GM12878 (cell line): ENCODE measurements at regions not wholly inside any gene's neighbourhood (a gene's known extent, or its start where the extent isn't known, plus 50 kb on each side); places are given as distances from the start of the nearest gene placed in this dataset.

Experiments used
- ATAC-seq: fragments of 200-7000 bp; cut with Tn5 transposase; 3 replicates; pipeline ENCODE4 v1.9.1; 2020; ENCODE audit warnings: mild to moderate bottlenecking, moderate library complexity
- BruUV-seq: library from RNA; stranded (reverse); fragments of 400-500 nt; replicated peaks from 2 replicates; lab custom pipeline; 2021; lab: Mats Ljungman, UMichigan
- CTCF ChIA-PET: fragments of 300-600 bp; sonication (Branson Sonifier 250); formaldehyde crosslinking; extraction: SDS; loops from one replicate; lab custom pipeline; 2021; ENCODE audit warnings: inconsistent platforms; lab: Yijun Ruan, JAX
- POLR2A ChIA-PET: fragments of 350-600 bp; formaldehyde crosslinking; extraction: SDS; loops from one replicate; lab custom pipeline; 2021; ENCODE audit warnings: inconsistent platforms; lab: Charles Lee
- RAD21 ChIA-PET: fragments of 300-600 bp; sonication (Branson Sonifier 250); formaldehyde crosslinking; loops from one replicate; lab custom pipeline; 2023; ENCODE audit warnings: antibody characterized with exemption; ENCODE audit not compliant: unreplicated experiment; lab: Charles Lee
- SMC1A ChIA-PET: fragments of 300-600 bp; sonication (Branson Sonifier 250); formaldehyde crosslinking; loops from one replicate; lab custom pipeline; 2023; ENCODE audit not compliant: unreplicated experiment, uncharacterized antibody; lab: Charles Lee
- DNase-seq: peaks from one replicate; pipeline ENCODE4 v3.0.0-alpha.2; 2011; ENCODE audit warnings: low read depth, low spot score
- FAIRE-seq: peaks from 3 replicates; lab custom pipeline; 2011; peaks lifted over from hg19 to GRCh38; lab: Jason Lieb, UNC
- H2AFZ ChIP-seq: 2 replicates; pipeline ENCODE4 v1.6.0; 2011; ENCODE audit warnings: low read depth, low read length, control low read depth; ENCODE audit not compliant: control insufficient read depth
- H3K27ac ChIP-seq: 2 replicates; pipeline ENCODE4 v1.5.1; 2011; ENCODE audit warnings: control low read depth; ENCODE audit not compliant: control insufficient read depth, insufficient read depth
- H3K27me3 ChIP-seq, 2 experiments: replicated peaks in 1 of 2; 2 replicates each; pipeline versions ENCODE4 v1.6.0 to v1.6.1; 2011; ENCODE audit warnings: low read length in 1 of 2; ENCODE audit not compliant: control insufficient read depth in 2 of 2, insufficient read depth in 2 of 2
- H3K36me3 ChIP-seq, 2 experiments: 2 replicates each; pipeline ENCODE4 v1.5.1; 2011; ENCODE audit warnings: low read length in 1 of 2; ENCODE audit not compliant: control insufficient read depth in 2 of 2, insufficient read depth in 2 of 2
- H3K4me1 ChIP-seq: 2 replicates; pipeline ENCODE4 v1.6.1; 2011; ENCODE audit warnings: mild to moderate bottlenecking, low read length, moderate library complexity, mixed read lengths; ENCODE audit not compliant: control insufficient read depth, insufficient read depth
- H3K4me2 ChIP-seq: 2 replicates; pipeline ENCODE4 v1.6.0; 2011; ENCODE audit warnings: control low read depth; ENCODE audit not compliant: control insufficient read depth, insufficient read depth
- H3K4me3 ChIP-seq: fragments of 200-600 bp; sonication (generic); 2 replicates; pipeline ENCODE4 v1.5.1; 2016
- H3K79me2 ChIP-seq: 2 replicates; pipeline ENCODE4 v1.6.0; 2011; ENCODE audit warnings: low read length; ENCODE audit not compliant: control insufficient read depth, insufficient read depth
- H3K9ac ChIP-seq: 2 replicates; pipeline ENCODE4 v1.8.0; 2011; ENCODE audit warnings: low read length, control low read depth, mixed read lengths; ENCODE audit not compliant: control insufficient read depth, insufficient read depth
- H3K9me3 ChIP-seq: replicated peaks from 3 replicates; pipeline ENCODE4 v1.5.1; 2011; ENCODE audit warnings: mild to moderate bottlenecking, low read length; ENCODE audit not compliant: control insufficient read depth, insufficient read depth
- H4K20me1 ChIP-seq: 2 replicates; pipeline ENCODE4 v1.6.0; 2011; ENCODE audit not compliant: control insufficient read depth, insufficient read depth
- RAD21 ChIP-seq: IDR thresholded peaks from 2 replicates; pipeline ENCODE4 v1.6.1; 2011; ENCODE audit warnings: mild to moderate bottlenecking, low read depth, low read length, moderate library complexity; ENCODE audit not compliant: insufficient read depth
- SMC3 ChIP-seq: IDR thresholded peaks from 2 replicates; pipeline ENCODE4 v1.6.1; 2011; ENCODE audit warnings: low read length, improper control_type of control experiment, borderline replicate concordance
- TBL1XR1 ChIP-seq: IDR thresholded peaks from 2 replicates; pipeline ENCODE4 v1.6.1; 2012; ENCODE audit warnings: low read depth, low read length, improper control_type of control experiment
- WGBS: methylation state at CpG from one replicate; pipeline ENCODE4 v1.1.6; 2016; ENCODE audit warnings: low lambda C conversion rate; ENCODE audit not compliant: insufficient replicate concordance, insufficient coverage; ENCODE audit errors: missing lambda C conversion rate; 5-methylcytosine and 5-hydroxymethylcytosine counted together
- in situ Hi-C: fragments of 300-500 bp; cut with MboI; formaldehyde crosslinking; loops from 9 replicates; pipeline ENCODE4 v1.14.3; 2018; ENCODE audit warnings: mixed read lengths
- intact Hi-C: fragments of 100-400 bp; cut with micrococcal nuclease; formaldehyde crosslinking; loops from one replicate; pipeline ENCODE4 v1.14.2; 2022; ENCODE audit not compliant: unreplicated experiment
- TF ChIP-seq, protein P1 (sequence below), 3 experiments: IDR thresholded peaks in 2 of 3; conservative IDR thresholded peaks in 1 of 3; 2 replicates each; pipeline ENCODE4 v1.5.1; 2011; ENCODE audit warnings: low read depth in 3 of 3, low read length in 3 of 3, mild to moderate bottlenecking in 3 of 3, control low read depth in 2 of 3, moderate library complexity in 2 of 3, inconsistent platforms in 1 of 3, mixed read lengths in 1 of 3; ENCODE audit not compliant: control insufficient read depth in 2 of 3, insufficient read depth in 1 of 3; ENCODE audit errors: extremely low read depth in 1 of 3

- TF ChIP-seq, protein P1, sequence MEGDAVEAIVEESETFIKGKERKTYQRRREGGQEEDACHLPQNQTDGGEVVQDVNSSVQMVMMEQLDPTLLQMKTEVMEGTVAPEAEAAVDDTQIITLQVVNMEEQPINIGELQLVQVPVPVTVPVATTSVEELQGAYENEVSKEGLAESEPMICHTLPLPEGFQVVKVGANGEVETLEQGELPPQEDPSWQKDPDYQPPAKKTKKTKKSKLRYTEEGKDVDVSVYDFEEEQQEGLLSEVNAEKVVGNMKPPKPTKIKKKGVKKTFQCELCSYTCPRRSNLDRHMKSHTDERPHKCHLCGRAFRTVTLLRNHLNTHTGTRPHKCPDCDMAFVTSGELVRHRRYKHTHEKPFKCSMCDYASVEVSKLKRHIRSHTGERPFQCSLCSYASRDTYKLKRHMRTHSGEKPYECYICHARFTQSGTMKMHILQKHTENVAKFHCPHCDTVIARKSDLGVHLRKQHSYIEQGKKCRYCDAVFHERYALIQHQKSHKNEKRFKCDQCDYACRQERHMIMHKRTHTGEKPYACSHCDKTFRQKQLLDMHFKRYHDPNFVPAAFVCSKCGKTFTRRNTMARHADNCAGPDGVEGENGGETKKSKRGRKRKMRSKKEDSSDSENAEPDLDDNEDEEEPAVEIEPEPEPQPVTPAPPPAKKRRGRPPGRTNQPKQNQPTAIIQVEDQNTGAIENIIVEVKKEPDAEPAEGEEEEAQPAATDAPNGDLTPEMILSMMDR (IDR thresholded peaks at IDR 0.05 in 2 of 3, conservative IDR thresholded peaks at IDR 0.05 in 1 of 3; ENCODE audit: control insufficient read depth in 2 of 3, extremely low read depth in 1 of 3, insufficient read depth in 1 of 3, low read depth in 3 of 3, low read length in 3 of 3): peak in 1 of 3 experiments; percentile 20; a peak in 1 of 6 replicates
- TF ChIP-seq TBL1XR1 (no peak), RAD21 (0 out of 2 replicates have a peak, but pooled peaks have one; percentile 4)
- RAD21 ChIA-PET: no interaction called here
- BruUV-seq: no TSS peak
- Histone ChIP-seq H3K79me2 (no peaks in the 10 kb centered on the region), H3K4me2 (no peak overlapping the region), H3K4me3 (no peak overlapping the region), H3K27ac (no peak overlapping the region), H4K20me1 (no peaks in the 10 kb centered on the region), H3K4me1 (no peaks in the 10 kb centered on the region), H3K9me3 (no peaks in the 10 kb centered on the region), H3K36me3 (no peaks in the 10 kb centered on the region), H3K27me3 (no peaks in the 10 kb centered on the region), H3K9ac (no peak overlapping the region), H2AFZ (no peak overlapping the region)
- DNase-seq (no peak), FAIRE-seq (no peak), ATAC-seq (no peak)
- CTCF ChIA-PET: interaction anchor here (0.8 to 1.1 kb wide), 2 partner anchors 14 to 22 kb away, joined by 3 read pairs; no protein-coding TSS in a partner anchor
- intact Hi-C loops: no loop called here
- in situ Hi-C loops: no loop called here
- SMC1A ChIA-PET: no interaction called here
- WGBS: 15% methylated on average over 17 of the region's 17 CpGs
- POLR2A ChIA-PET: no interaction called here
These were observed 107.5 kb upstream of the RPL34 start for GRCh38 chr4:108512615-108513505.

GRCh38 chr4:108511618-108512017 is 108.8 kb upstream of the RPL34 start:
- no peaks in the 10 kb centered on the region for H3K27me3 ChIP-seq
- H3K4me3 ChIP-seq: no peak overlapping the region
- TF ChIP-seq SMC3: no peak
- ATAC-seq: no peak
- ChIA-PET POLR2A (no interaction called here), RAD21 (no interaction called here), SMC1A (no interaction called here), CTCF (no interaction called here)
- WGBS: 13% methylated on average over 2 of the region's 2 CpGs
- H2AFZ ChIP-seq: no peak overlapping the region
- no peak overlapping the region for H3K27ac ChIP-seq
- H3K4me2 ChIP-seq: no peak overlapping the region
- no peaks in the 10 kb centered on the region for H3K4me1 ChIP-seq
- intact Hi-C loops: no loop called here
- H3K79me2 ChIP-seq: no peaks in the 10 kb centered on the region
- no peaks in the 10 kb centered on the region for H3K9me3 ChIP-seq
- no peak for FAIRE-seq
- BruUV-seq: no TSS peak
- no peaks in the 10 kb centered on the region for H3K36me3 ChIP-seq
- H4K20me1 ChIP-seq: no peaks in the 10 kb centered on the region
- H3K9ac ChIP-seq: no peak overlapping the region
- in situ Hi-C loops: no loop called here
- no peak for DNase-seq
